Embryonic facial prominence (tissue), 1 donor: ENCODE measurements at regions not wholly inside any gene's neighbourhood (a gene's known extent, or its start where the extent isn't known, plus 50 kb on each side); places are given as distances from the start of the nearest gene placed in this dataset.
A peak's percentile ranks its signal among the peaks of the same experiment; 100 is the strongest.
"Not testable (repeated sequence)": the region's sequence is repeated elsewhere in the genome, so short reads cannot be mapped to it uniquely, and the experiment has no call there.

Experiments
- DNase-seq: peaks from one replicate; pipeline ENCODE4 v3.0.0-alpha.2; 2016; ENCODE audit errors: extremely low spot score

DNA sequence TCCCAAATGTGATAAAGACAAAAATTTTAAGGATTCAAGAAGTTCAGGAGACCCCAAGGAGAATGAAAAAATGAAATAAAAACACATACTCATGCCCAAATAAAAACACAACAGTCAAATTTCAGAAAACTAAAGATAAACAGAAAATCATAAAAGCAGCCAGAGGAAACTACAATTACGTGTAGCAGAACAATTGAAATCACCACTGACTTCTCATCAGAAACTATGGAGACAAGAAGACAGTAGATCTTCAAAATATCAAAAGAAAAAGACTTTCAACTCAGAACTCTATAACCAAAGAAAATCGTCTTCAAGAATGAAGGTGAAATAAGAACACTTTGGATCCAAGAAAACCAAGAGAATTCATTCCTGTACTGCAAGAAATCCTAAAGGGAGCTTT, 54.9 kb downstream of the DIO3 start:
- no peak for DNase-seq

DNA sequence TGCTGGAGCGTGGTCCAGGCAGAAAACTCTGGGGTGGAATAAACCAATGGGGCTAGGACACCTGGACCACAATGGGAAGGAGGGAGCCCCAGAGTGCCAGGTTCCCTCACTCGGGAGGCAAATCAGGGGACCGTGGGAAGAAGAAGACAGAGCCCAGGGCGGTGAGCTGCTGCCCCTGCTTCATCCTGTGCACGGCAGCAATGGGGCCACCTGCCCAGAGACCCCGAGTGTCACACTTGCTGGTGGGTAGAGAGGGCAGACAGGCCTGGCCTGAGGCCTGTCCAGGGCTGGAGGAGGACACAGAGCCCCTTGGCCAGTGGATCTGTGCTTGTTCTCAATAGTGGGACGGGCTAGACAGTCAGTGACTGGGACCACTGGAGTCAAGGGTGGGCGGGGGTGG, 58.2 kb downstream of the DIO3 start:
- DNase-seq, result no peak

DNA sequence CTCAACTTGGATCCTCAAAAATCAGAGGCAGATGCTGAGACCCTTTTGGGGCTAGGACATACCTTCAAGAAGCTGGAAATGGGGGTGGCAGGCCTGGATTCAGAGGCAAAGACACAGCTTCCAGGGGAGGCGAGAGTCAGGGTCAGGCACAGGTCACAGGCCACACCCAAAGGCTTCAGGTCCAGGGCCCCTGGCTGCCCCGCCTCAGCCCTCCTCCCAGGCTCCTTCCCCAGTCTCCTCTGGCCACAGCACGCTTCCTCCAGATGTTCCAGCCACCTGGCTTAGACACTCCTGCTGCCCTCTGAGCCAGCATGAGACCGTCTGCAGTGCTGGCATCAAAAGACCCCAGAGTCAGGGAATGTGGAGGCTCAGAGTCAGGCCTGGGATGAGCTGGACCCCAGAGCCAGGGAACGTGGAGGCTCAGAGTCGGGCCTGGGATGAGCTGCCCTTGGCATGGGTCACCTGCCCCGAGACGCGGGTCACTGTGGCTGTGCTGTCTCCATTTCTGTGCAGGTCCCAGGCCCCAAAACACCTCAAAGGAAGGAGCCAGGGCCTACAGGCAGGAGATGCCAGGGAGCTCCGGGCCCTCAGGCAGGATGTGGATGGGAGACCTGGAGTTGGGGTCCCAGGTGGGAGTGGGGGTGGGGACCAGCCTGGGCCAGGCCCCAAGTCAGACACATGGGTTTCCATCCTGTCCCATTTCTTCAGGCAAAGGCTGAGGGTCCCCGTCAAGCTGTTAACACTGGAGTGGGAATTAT, 58.9 kb downstream of the DIO3 start:
- no peak for DNase-seq

DNA sequence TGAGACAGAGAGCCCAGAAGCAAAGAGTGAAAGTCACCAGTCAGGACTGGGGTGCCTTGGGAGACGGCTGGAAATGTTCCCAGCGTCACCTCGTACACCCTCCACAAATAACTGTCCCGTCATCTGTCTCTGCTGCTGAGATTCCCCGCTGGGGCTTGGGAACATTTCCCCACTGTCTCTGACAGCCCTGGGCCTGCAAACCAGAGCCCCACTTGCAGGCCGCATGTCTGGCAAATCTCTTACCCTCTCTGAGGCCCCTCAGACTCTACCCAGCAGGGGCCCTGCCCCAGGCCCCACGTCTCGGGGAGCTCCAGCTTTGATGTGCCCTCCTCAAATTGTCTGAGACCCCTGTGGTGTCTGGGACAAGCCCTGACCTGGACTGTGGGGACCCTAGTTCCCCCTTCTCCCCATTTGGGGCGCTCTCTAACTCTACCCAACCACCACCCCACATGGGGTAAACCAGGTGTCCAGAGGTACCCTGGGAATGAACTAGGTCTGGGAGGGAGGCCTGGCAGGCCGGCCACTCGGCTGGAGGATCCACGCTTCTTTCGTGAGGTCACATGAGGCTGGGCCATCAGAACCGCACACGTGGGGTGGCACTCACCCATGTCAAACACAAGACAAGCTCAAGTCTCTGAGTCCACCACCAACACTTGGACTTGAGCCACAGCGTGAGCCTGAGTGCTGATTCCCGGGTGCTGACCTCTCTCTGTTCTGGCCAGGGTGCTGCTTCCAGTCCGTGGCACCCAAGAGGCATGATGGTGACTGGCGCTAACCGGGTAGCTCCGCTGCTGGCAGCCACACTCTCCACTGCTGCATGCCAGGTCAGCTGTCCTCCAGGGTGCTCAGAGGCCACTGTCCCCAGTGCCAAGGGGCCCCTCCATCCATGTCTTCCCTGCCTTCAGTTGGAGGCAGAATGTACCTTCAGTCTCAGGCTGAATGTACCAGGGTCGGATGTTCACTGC, 59.8 kb downstream of the DIO3 start:
- DNase-seq, result no peak

DNA sequence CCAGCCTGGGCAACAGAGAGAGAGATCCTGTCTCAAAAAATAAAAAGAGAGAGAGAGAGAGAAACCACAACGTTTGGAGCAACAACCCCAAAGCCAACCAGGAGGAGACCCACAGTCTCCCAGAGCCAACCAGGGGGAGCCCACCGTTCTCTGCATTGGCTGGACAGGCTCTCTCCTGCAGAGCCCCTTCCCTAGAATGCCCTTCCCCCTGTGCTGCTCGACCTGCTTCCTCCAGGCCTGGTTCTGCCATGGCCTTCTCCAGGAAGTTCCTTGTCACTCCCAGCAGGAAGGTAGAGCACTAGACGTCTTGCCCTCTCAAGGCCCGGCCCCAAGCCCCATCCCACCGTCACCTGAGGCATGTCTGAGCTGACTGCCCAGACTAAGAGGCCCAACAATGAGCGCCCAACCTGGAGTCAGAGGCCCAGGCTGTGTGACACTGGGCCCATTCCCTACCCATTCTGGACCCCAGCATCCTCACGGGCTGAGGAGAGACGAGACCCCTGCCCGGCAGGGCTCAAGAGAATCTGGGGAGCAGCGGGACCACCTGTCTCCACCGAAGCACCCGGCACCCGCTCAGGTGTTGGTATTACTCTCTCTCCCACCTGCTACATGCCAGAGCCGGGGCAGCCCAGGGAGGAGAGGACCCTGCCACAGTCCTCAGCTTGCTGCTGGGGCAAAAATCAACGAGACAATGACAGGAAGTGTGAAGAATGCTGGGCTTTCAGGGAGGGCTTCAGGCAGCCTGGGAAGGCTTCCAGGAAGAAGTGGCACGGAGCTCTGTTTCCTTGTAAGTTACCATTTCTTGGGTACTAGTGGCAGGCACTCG, 61.2 kb downstream of the DIO3 start:
- DNase-seq, result no peak

DNA sequence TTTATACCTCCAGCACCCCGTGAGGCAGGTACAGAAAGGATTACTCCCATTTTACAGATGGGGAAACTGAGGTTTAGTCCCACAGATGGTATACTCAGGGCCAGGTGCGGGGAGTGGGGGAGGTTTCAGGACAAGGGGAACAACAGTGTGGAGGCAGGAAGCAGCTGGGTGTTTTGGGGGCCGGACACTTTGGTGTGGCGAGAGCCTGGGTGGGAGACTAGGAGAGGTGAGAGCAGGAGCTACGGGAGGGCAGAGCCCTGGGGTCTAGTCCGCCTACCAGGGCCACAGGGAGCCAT, 61.7 kb downstream of the DIO3 start:
- DNase-seq, result no peak

DNA sequence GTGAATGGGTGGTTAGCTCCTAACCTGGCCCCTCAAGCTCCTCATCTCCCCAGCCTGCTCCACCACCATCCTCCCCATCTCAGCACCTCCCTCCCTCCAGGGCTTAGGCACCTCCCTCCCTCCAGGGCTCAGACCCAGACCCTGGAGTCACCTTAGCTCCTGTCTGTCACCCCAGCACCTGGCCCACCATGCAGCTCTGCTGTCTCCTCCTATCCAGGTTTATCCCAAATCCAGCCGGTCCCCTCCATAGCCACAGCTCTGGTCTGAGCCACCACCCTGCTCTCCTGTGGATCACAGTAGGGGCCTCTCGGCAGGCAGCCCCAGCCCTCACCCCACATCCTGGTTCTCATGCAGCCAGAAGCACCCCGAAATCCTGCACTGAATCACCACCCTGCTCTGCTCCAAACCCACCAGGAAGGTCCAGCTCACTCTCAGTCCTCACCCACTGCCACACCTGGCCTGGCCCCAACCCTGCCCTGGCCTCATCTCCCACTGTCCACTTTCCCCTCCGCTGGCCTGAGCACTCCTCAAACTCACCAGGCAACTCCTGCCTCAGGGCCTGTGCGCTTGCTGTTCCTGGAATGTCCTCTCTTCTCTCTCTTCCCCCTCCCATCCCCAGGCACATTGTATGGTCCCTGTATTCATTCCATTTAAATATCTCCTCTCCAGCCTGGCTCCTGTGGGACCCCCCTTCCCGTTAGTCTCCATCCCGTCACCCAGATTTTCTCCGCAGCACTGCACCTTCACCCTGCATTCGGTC, 62.6 kb downstream of the DIO3 start:
- DNase-seq, result no peak

DNA sequence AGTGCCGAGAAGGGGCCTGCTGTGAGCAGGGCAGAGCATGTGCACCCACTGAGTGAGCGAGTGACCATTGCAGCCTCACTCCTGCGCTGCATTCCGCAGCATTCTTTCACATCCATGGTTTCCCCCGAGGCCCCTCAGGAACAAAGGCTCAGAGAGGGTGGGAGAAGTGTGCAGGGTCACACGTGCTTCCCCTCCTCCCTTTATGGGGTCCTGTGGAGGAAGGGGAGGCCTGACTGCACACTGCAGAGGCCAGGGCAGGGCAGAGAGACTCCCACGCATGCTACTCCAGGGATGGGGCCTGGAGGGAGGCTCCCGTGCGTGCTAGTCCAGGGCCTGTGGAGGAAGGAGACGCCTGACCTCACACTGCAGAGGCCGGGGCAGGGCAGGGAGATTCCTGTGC, 63.2 kb downstream of the DIO3 start:
- no peak for DNase-seq

DNA sequence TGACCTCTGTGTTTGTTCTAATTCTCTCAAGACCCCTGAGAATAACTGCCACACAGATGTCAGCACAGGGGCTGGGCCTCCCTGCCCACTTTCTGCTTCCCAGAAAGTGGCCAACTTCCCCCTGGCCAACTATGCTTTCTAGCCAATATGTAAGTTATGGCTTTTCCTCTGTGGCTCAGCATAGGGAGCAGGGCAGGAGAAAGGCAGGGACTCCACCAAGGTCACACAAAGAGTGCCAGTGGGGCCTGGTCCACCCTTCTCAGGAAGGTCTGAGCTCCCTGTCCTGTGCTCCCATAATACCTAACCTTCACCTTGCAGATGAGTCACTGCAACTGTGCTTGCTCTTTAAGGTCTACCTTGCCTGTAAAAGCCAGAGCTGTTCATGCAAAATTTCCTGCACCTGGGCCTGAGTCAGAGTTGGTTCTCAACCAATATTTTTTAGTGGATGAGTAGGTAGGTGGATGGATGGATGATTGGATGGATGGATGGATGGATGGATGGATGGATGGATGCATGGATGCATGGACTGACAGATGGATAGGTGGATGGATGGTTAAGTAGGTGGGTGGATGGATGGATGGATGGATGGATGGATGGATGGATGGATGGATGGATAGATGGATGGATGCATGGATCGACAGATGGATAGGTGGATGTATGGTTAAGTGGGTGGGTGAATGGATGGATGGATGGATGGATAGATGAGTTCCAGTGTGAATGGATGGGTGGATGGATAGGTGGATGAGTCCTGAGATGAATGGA, 64.2 kb downstream of the DIO3 start:
- no peak for DNase-seq

DNA sequence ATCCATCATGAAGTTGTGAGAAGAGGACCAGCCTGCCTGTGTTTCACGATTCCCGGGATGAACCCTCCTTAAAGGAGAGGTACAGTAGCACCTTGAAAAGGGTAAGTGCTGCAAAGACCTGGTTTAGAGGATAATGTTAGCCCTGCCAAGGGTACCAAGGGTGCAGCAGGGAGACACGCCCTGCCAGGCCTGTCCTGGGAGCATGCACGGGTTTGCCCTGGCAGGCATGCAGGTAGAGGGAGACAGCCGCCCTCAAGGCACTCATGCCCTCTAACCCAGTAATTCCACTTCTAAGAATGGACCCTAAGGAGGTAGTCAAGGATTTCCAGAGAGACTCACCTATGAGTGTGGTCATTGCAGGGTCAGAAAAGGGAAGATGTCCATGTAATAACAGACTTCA, 65.0 kb downstream of the DIO3 start:
- no peak for DNase-seq

DNA sequence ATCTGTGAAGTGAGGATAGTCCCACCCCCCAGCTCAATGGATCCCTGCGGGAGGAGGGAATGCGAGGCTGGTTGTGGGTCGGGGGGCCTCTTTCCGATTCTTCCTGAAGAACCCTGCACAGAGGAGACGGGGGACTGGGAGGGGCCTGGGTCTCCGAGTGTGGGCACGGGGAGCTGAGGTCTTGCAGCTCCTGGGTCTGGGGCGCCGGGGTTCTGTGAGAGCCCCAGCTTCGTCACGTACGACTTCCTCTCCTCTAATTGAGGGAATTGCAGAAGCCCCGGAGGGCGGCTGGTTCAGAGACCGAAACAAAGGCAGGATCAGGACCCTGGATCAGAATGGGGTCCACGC, 66.6 kb downstream of the DIO3 start:
- no peak for DNase-seq

DNA sequence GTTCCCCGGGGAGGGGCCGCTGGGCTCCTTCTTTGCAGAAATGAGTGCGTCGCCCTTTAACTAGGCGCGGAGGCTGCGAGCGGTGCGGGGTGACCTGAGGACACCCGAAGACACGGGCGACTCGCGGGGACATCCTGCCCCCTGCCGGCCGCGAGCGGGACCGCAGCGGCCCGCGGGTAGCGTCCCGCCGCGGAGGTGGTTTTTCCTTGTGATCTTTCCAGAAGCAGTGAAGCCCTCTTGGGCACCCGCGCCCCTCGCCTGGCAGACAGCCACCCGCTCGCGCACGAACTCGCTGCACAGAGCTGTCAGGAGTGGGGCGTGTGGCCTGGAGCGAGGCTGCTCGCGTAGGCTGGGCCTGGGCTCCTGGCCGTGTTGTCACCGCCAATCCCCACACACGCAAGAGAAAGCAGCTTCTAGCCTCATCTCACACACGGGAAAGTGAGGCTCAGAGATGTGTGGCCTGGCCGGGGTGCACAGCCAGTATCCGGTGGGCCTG, 67.2 kb downstream of the DIO3 start:
- DNase-seq, result peak; percentile 21

DNA sequence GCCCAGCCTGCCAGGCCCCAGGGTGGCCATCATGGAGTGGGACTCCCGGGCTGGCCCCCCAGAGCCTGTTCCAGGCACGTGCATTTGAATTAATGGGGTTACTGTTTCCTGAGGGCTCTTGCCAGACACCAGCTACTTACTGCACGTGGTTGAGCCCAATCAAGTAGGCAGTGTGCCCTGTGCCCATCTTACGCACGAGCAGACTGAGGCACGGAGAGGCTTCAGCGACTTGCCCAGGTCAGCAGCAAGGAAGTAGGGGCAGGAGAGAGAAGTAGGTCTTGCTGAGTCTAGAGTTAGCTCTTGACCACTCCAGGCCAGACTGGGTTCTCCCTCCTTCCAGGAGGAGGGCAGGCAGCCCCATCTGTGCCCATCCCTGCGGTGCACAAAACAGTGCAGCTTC, 67.7 kb downstream of the DIO3 start:
- DNase-seq, result no peak

DNA sequence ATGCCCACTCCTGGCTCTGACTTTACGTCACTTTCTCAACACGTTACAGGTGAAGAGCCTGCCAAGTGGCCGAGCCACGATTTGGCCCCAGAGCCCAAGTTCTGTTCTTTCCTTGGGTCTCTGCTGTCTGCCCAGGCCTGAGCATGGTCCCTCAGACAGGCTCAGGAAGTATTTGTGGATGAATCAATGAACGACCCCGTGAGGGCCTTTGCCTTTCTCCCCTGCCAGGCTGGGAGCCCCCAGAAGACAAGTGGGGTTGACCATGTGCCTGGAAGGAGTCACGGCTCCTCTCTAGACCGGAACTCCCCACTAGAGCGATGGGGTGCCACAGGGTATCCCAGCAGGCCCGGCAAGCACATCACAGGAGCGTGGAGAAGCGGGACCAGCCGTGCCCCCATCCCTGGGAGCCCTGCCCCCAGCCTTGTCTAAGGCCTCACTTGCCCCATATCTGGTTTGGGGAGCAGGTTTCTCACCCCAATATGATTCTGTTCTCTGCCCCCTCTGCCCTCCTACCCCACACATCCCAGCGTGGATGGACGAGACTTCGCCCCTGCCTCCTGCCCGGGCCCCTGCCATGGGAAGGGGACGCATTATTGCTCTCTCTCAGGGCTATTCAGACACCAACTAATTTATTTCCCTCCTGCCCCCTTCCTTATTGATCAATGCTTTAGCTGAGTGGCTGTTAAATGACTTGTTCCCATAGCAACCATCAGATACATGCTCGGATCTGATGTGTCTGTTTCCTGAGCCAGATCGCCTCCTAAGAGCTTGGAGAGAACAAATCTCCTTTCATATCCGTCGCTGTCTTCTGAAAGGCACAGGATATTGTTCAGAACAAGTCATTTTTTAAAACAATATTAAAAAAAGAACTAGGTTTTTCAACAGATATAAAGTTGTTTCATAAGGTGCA, 69.0 kb downstream of the DIO3 start:
- DNase-seq, result no peak

DNA sequence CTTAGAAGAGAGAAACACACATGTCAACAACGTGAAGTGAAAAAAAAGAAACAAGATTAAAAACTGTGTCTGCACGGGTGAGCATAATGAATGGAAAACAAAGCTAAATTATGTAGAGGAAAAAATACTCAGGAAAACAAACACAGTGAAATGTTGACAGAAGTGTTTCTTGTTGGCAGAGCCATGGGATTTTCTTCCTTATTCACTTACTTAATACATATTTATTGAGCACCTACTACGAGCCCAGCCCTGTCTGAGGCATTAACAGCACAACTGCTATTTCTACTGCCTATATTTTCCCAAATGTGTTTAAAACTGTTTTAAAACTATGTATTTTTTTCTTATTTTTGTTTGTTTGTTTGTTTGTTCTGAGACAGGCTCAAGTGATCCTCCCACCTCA, 69.9 kb downstream of the DIO3 start:
- DNase-seq, result no peak

DNA sequence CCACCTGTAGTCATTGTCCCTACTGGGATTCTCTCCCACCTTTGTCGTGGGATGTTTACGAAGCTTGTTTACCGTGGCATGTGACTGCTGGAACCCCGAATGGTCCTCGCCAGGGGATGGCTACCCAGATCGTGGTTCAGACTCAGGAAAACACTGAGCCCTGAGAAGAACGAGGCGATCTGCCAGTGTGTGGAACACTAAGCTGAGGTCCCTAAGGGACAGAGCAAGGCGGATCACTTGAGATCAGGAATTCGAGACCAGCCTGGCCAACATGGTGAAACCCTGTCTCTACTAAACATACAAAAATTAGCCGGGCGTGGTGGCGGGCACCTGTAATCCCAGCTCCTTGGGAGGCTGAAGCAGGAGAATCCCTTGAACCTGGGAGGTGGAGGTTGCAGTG, 70.7 kb downstream of the DIO3 start:
- DNase-seq, result not testable (repeated sequence)

DNA sequence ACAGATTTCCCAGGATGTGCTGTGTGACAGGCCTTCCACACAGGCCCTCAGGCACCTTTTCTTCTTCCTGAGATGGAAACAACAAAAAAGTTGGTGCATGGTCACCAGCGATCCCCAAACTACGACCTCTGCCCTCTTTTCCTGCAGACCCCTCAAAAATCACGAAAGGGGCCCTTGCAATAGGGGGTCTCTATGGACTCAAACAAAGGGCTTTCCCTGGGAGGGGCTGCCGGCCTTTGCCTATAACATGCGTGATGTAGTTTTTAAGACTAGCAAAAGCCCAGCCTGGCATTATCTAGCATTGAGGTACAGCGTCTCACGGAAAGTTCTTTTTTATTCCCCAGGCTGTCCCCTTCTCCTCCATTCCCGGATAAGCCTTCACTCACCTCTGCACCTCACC, 71.2 kb downstream of the DIO3 start:
- no peak for DNase-seq

DNA sequence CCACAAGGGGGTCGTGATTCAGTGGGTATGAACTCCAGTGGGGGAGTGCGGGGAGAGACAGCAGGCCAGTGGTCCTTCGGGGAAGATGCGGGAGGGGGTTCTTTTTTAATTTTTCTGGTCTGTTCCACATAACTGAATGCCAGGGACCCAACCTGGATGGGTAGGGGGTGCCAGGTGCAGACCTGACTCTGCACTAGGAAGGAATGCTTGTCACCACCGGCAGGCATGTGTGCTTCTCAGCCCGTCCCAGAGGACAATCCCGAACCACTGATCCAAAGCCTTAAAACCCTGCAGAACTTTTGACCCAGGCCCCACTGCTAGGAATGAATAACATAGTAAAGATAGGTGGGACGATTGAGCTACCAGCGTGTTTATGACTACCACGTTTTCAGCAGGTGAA, 72.0 kb downstream of the DIO3 start:
- no peak for DNase-seq

DNA sequence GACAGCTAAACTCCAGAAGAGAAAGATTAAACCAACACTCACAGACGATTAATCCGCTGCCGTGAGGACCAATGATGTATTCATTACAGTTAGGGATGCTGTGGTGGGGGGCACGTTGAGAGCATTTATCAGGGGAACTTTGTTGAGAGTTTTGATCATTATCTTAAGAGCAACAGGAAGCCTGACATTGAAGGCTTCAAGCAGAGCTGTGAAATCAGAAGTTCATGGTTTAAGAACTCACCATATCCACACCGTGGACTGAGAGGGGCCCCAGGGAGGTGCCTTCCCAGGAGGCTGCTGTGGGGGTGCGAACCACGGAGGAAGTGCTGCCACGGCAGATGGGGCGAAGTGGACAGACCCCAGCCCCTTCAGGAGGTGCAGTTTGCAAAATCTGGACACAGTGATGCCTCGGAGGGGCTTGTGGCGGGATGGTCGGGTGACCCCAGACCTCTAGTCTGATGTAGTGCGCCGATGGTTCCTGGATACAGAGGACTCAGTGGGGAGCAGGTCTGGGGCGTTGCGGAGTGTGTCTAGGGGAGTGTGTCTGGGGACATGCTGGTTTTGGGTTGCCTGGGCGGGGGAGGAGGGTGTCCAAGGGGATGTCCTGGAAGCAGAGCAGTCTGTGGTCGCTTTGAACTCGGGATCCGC, 73.0 kb downstream of the DIO3 start:
- DNase-seq, result no peak
